HG02938 (cell line): ENCODE measurements at regions not wholly inside any gene's neighbourhood (a gene's known extent, or its start where the extent isn't known, plus 50 kb on each side); places are given as distances from the start of the nearest gene placed in this dataset.

Experiments
- ATAC-seq: cut with Tn5 transposase; IDR thresholded peaks from one replicate; pipeline ENCODE4 v1.9.1; 2021; ENCODE audit warnings: mild to moderate bottlenecking, moderate library complexity; ENCODE audit not compliant: unreplicated experiment

GRCh38 chr16:74100395-74101326 is 196.0 kb upstream of the PSMD7 start:
- ATAC-seq: no peak

- ATAC-seq: no peak
These were observed 197.1 kb upstream of the PSMD7 start for GRCh38 chr16:74099530-74099929.

GRCh38 chr16:74094962-74095361 is 201.7 kb upstream of the PSMD7 start:
- no peak for ATAC-seq

GRCh38 chr16:74094514-74094913 is 202.1 kb upstream of the PSMD7 start:
- ATAC-seq: no peak

- no peak for ATAC-seq
These were observed 204.3 kb upstream of the PSMD7 start for GRCh38 chr16:74092336-74092735.

- ATAC-seq: no peak
These were observed 205.7 kb upstream of the PSMD7 start for GRCh38 chr16:74090871-74091270.

GRCh38 chr16:74083541-74083940 is 213.1 kb upstream of the PSMD7 start:
- ATAC-seq: no peak

GRCh38 chr16:74080311-74080710 is 216.3 kb upstream of the PSMD7 start:
- no peak for ATAC-seq

GRCh38 chr16:74079232-74079586 is 217.4 kb upstream of the PSMD7 start:
- ATAC-seq: peak; percentile 74

- peak; percentile 74 for ATAC-seq
These were observed 217.9 kb upstream of the PSMD7 start for GRCh38 chr16:74078511-74079231.

GRCh38 chr16:74076568-74076967 is 220.0 kb upstream of the PSMD7 start:
- ATAC-seq: no peak

- no peak for ATAC-seq
These were observed 221.2 kb upstream of the PSMD7 start for GRCh38 chr16:74075393-74075792.

GRCh38 chr16:74073456-74073855 is 223.2 kb upstream of the PSMD7 start:
- no peak for ATAC-seq

- no peak for ATAC-seq
These were observed 224.5 kb upstream of the PSMD7 start for GRCh38 chr16:74071996-74072535.

- ATAC-seq: no peak
These were observed 226.4 kb upstream of the PSMD7 start for GRCh38 chr16:74070237-74070636.

GRCh38 chr16:74064120-74064735 is 232.4 kb upstream of the PSMD7 start:
- ATAC-seq: no peak

- ATAC-seq: no peak
These were observed 242.8 kb upstream of the PSMD7 start for GRCh38 chr16:74053826-74054225.

GRCh38 chr16:74053312-74053711 is 243.3 kb upstream of the PSMD7 start:
- ATAC-seq: no peak

- ATAC-seq: no peak
These were observed 244.6 kb upstream of the PSMD7 start for GRCh38 chr16:74052016-74052415.

- ATAC-seq: no peak
These were observed 247.6 kb upstream of the PSMD7 start for GRCh38 chr16:74049027-74049426.

- no peak for ATAC-seq
These were observed 250.1 kb upstream of the PSMD7 start for GRCh38 chr16:74046524-74046923.
